B cell (primary cell): ENCODE measurements at regions not wholly inside any gene's neighbourhood (a gene's known extent, or its start where the extent isn't known, plus 50 kb on each side); places are given as distances from the start of the nearest gene placed in this dataset.
"Not testable (repeated sequence)": the region's sequence is repeated elsewhere in the genome, so short reads cannot be mapped to it uniquely, and the experiment has no call there.

Source experiments
- ATAC-seq: fragments of 200-7000 bp; cut with Tn5 transposase; one replicate; pipeline ENCODE4 v1.10.0; 2021; ENCODE audit warnings: low read depth, mild to moderate bottlenecking, moderate number of reproducible peaks, moderate library complexity
- CTCF ChIA-PET: fragments of 350-600 bp; sonication (Branson Sonifier 250); formaldehyde crosslinking; loops from one replicate; lab custom pipeline; 2021; ENCODE audit warnings: antibody characterized with exemption, inconsistent platforms; lab: Charles Lee
- POLR2A ChIA-PET: fragments of 350-600 bp; sonication (Branson Sonifier 250); formaldehyde crosslinking; loops from one replicate; lab custom pipeline; 2021; ENCODE audit warnings: antibody characterized with exemption; lab: Charles Lee
- DNase-seq: peaks from one replicate; pipeline ENCODE4 v3.0.0; 2013
- H2AFZ ChIP-seq: 2 replicates; pipeline ENCODE4 v1.6.1; 2012; ENCODE audit warnings: mild to moderate bottlenecking, low read depth, low read length; ENCODE audit not compliant: insufficient read depth, poor library complexity, severe bottlenecking
- H3K27ac ChIP-seq, 2 donors: 1 replicate in 1 of 2; 2 replicates in 1 of 2; pipeline ENCODE4 v1.5.1; 2012 to 2013; ENCODE audit warnings: low read length in 2 of 2, mild to moderate bottlenecking in 2 of 2, moderate library complexity in 1 of 2
- H3K27me3 ChIP-seq, 4 experiments: fragments of 200-600 bp in 1 of 4; sonication (generic) in 1 of 4; replicated peaks in 1 of 4; 1 replicate in 2 of 4; 2 replicates in 2 of 4; pipeline versions ENCODE4 v1.6.1 to v1.7.0; 2013 to 2016; ENCODE audit warnings: low read length in 3 of 4, mild to moderate bottlenecking in 2 of 4, mixed read lengths in 1 of 4, moderate library complexity in 1 of 4; ENCODE audit not compliant: insufficient read depth in 4 of 4, control insufficient read depth in 3 of 4; ENCODE audit errors: control extremely low read depth in 1 of 4
- H3K36me3 ChIP-seq, 2 experiments: replicated peaks in 1 of 2; 1 replicate in 1 of 2; 2 replicates in 1 of 2; pipeline versions ENCODE4 v1.6.1 to v1.7.1; 2013; ENCODE audit warnings: low read length in 1 of 2; ENCODE audit not compliant: insufficient read depth in 2 of 2, control insufficient read depth in 1 of 2; ENCODE audit errors: control extremely low read depth in 1 of 2, extremely low read depth in 1 of 2
- H3K4me1 ChIP-seq, 2 donors: fragments of 200-600 bp in 1 of 2; sonication (generic) in 1 of 2; 1 replicate in 1 of 2; 2 replicates in 1 of 2; pipeline versions ENCODE4 v1.5.1 to v1.6.1; 2013 to 2017; ENCODE audit warnings: low read length in 2 of 2; ENCODE audit not compliant: control insufficient read depth in 2 of 2, insufficient read depth in 2 of 2
- H3K4me2 ChIP-seq: replicated peaks from 2 replicates; pipeline ENCODE3; 2012; ENCODE audit warnings: mild to moderate bottlenecking, low read depth, low read length; ENCODE audit not compliant: poor library complexity, severe bottlenecking
- H3K4me3 ChIP-seq, 5 experiments: fragments of 200-600 bp in 1 of 5; sonication (generic) in 1 of 5; 1 replicate in 3 of 5; 2 replicates in 2 of 5; pipeline versions ENCODE4 v1.5.1 to v1.7.0; 2011 to 2016; ENCODE audit warnings: low read length in 4 of 5, mild to moderate bottlenecking in 4 of 5, low read depth in 2 of 5, control low read depth in 1 of 5, moderate library complexity in 1 of 5; ENCODE audit not compliant: insufficient read depth in 1 of 5; ENCODE audit errors: control extremely low read depth in 1 of 5, extremely low read depth in 1 of 5
- H3K79me2 ChIP-seq: fragments of 200-600 bp; sonication (generic); one replicate; pipeline ENCODE4 v1.6.0; 2016; ENCODE audit warnings: low read length; ENCODE audit not compliant: control insufficient read depth, insufficient read depth
- H3K9ac ChIP-seq: fragments of 200-600 bp; sonication (generic); 2 replicates; pipeline ENCODE4 v1.6.1; 2017; ENCODE audit warnings: mild to moderate bottlenecking, low read length, moderate library complexity
- H3K9me3 ChIP-seq, 3 donors: one replicate each; pipeline versions ENCODE4 v1.6.1 to v1.7.1; 2013; ENCODE audit warnings: low read length in 2 of 3; ENCODE audit not compliant: control insufficient read depth in 2 of 3, insufficient read depth in 1 of 3; ENCODE audit errors: control extremely low read depth in 1 of 3
- H4K20me1 ChIP-seq: 2 replicates; pipeline ENCODE4 v1.6.0; 2012; ENCODE audit warnings: mild to moderate bottlenecking, low read length; ENCODE audit not compliant: insufficient read depth, control insufficient read depth, poor library complexity, severe bottlenecking
- H3K27ac Mint-ChIP-seq: one replicate; pipeline ENCODE4 v1.8.0; 2021; ENCODE audit warnings: mixed read lengths
- H3K27me3 Mint-ChIP-seq: one replicate; pipeline ENCODE4 v1.8.0; 2021; ENCODE audit warnings: mixed read lengths
- H3K4me1 Mint-ChIP-seq: one replicate; pipeline ENCODE4 v1.8.0; 2021; ENCODE audit warnings: mixed read lengths
- H3K4me3 Mint-ChIP-seq: one replicate; pipeline ENCODE4 v1.8.0; 2021; ENCODE audit warnings: mixed read lengths
- H3K9me3 Mint-ChIP-seq: one replicate; pipeline ENCODE4 v1.8.0; 2022; ENCODE audit warnings: mixed read lengths; ENCODE audit not compliant: insufficient read depth
- EZH2 ChIP-seq: IDR thresholded peaks from 2 replicates; pipeline ENCODE4 v1.6.1; 2012; ENCODE audit warnings: borderline replicate concordance, low read depth, mild to moderate bottlenecking, moderate library complexity, low read length; ENCODE audit not compliant: insufficient read depth, poor library complexity, severe bottlenecking
- WGBS: methylation state at CpG from one replicate; pipeline ENCODE4 v1.1.5; 2013; ENCODE audit warnings: missing lambda C conversion rate; ENCODE audit not compliant: insufficient coverage; 5-methylcytosine and 5-hydroxymethylcytosine counted together
- intact Hi-C: fragments of 100-400 bp; cut with micrococcal nuclease; formaldehyde crosslinking; loops from one replicate; pipeline ENCODE4 v1.10.0; 2022
- TF ChIP-seq, protein P1 (sequence below): fragments of 200-600 bp; IDR thresholded peaks from one replicate; pipeline ENCODE4 v1.8.0; 2022; ENCODE audit warnings: antibody characterized with exemption, mild to moderate bottlenecking

- H3K79me2 ChIP-seq: no peaks in the 10 kb centered on the region
- H3K4me2 ChIP-seq: no peak overlapping the region
- ATAC-seq: no peak
- no peaks in the 10 kb centered on the region for H3K9me3 Mint-ChIP-seq
- no peaks in the 10 kb centered on the region for H3K9me3 ChIP-seq
- no peaks in the 10 kb centered on the region for H3K36me3 ChIP-seq
- no peak for DNase-seq
- intact Hi-C loops: no loop called here
- no peaks in the 10 kb centered on the region for H3K27me3 ChIP-seq
- POLR2A ChIA-PET: no interaction called here
- H3K4me1 Mint-ChIP-seq: no peaks in the 10 kb centered on the region
- WGBS: 90% methylated on average over 3 of the region's 4 CpGs
- CTCF ChIA-PET: no interaction called here
- H3K4me3 Mint-ChIP-seq: no peak overlapping the region
- no peaks in the 10 kb centered on the region for H3K27me3 Mint-ChIP-seq
- H3K27ac ChIP-seq: no peak overlapping the region
- H3K4me3 ChIP-seq: no peak overlapping the region
- no peak overlapping the region for H2AFZ ChIP-seq
- no peak for TF ChIP-seq EZH2
- TF ChIP-seq, protein P1, sequence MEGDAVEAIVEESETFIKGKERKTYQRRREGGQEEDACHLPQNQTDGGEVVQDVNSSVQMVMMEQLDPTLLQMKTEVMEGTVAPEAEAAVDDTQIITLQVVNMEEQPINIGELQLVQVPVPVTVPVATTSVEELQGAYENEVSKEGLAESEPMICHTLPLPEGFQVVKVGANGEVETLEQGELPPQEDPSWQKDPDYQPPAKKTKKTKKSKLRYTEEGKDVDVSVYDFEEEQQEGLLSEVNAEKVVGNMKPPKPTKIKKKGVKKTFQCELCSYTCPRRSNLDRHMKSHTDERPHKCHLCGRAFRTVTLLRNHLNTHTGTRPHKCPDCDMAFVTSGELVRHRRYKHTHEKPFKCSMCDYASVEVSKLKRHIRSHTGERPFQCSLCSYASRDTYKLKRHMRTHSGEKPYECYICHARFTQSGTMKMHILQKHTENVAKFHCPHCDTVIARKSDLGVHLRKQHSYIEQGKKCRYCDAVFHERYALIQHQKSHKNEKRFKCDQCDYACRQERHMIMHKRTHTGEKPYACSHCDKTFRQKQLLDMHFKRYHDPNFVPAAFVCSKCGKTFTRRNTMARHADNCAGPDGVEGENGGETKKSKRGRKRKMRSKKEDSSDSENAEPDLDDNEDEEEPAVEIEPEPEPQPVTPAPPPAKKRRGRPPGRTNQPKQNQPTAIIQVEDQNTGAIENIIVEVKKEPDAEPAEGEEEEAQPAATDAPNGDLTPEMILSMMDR: no peak
- H3K4me1 ChIP-seq: no peaks in the 10 kb centered on the region
- H3K9ac ChIP-seq: no peak overlapping the region
- H3K27ac Mint-ChIP-seq: no peak overlapping the region
- no peaks in the 10 kb centered on the region for H4K20me1 ChIP-seq
Measured at GRCh38 chr2:23055251-23055650, 329.7 kb upstream of the KLHL29 start.

DNA sequence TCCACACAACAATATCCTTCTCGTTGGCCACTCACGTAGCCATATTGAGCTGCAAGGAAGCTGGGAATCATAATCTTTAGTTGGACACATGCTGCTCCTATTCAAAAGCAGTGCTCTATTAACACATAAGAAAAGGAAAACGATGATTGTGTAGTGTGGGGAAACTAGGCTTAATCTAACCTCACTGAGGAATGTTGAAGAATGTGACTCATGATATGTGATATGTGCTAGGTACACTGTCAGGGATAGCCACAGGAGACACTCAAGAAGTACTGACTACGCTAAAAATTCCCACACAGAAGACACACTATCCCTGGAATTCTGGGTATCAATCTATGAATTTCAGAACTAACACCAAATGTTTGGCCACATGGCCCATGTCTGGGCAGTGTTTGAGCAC is 328.1 kb upstream of the KLHL29 start:
- CTCF ChIA-PET, H3K79me2 ChIP-seq, H4K20me1 ChIP-seq, H3K4me3 Mint-ChIP-seq, H3K27me3 Mint-ChIP-seq, H2AFZ ChIP-seq, H3K4me1 Mint-ChIP-seq, H3K27me3 ChIP-seq, ATAC-seq, H3K9me3 ChIP-seq, DNase-seq, H3K27ac Mint-ChIP-seq, POLR2A ChIA-PET, intact Hi-C loops, H3K9ac ChIP-seq, H3K4me3 ChIP-seq, H3K4me1 ChIP-seq, H3K27ac ChIP-seq, H3K9me3 Mint-ChIP-seq, H3K4me2 ChIP-seq, H3K36me3 ChIP-seq: not testable (repeated sequence)
- WGBS: 100% methylated on average over 3 of the region's 4 CpGs
